ENCODE measurements at regions not wholly inside any gene's neighbourhood (a gene's known extent, or its start where the extent isn't known, plus 50 kb on each side); places are given as distances from the start of the nearest gene placed in this dataset.

DNA sequence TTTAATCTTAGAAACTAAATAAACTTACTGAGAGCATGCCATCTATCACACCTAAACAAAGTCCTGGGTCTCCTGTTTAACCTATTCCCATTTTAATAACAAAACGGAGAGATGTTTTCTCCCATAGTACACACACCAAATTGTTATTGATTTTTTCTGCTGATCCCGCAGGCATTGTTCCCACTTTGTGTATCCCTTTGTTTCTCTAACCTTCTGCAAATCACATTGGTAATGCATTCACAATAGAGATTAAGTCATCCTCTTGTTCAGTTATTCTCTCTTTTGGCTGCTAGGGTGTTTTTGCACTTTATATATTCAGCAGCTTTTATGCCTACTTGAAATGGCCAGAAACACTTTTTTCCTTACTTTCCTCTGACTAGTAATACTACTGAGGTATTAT, 1071.9 kb upstream of the CDH2 start:
- TF ChIP-seq, protein P1, sequence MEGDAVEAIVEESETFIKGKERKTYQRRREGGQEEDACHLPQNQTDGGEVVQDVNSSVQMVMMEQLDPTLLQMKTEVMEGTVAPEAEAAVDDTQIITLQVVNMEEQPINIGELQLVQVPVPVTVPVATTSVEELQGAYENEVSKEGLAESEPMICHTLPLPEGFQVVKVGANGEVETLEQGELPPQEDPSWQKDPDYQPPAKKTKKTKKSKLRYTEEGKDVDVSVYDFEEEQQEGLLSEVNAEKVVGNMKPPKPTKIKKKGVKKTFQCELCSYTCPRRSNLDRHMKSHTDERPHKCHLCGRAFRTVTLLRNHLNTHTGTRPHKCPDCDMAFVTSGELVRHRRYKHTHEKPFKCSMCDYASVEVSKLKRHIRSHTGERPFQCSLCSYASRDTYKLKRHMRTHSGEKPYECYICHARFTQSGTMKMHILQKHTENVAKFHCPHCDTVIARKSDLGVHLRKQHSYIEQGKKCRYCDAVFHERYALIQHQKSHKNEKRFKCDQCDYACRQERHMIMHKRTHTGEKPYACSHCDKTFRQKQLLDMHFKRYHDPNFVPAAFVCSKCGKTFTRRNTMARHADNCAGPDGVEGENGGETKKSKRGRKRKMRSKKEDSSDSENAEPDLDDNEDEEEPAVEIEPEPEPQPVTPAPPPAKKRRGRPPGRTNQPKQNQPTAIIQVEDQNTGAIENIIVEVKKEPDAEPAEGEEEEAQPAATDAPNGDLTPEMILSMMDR (IDR thresholded peaks at IDR 0.05) = no peak
- no peak for TF ChIP-seq POLR2A (IDR thresholded peaks at IDR 0.05)
- TF ChIP-seq EP300 (IDR thresholded peaks at IDR 0.05) = no peak
